Prostate gland (tissue), 2 donors: ENCODE measurements at regions not wholly inside any gene's neighbourhood (a gene's known extent, or its start where the extent isn't known, plus 50 kb on each side); places are given as distances from the start of the nearest gene placed in this dataset.

Experiments
- POLR2A ChIP-seq: fragments of 450-650 bp; IDR thresholded peaks from one replicate; pipeline ENCODE4 v1.6.1; 2016; ENCODE audit warnings: antibody characterized with exemption, mild to moderate bottlenecking
- POLR2AphosphoS5 ChIP-seq: sonication (generic); formaldehyde crosslinking; IDR thresholded peaks from one replicate; pipeline ENCODE4 v1.6.1; 2017; ENCODE audit warnings: antibody characterized with exemption
- TF ChIP-seq, protein P1 (sequence below), 4 experiments: fragments of 200-600 bp in 2 of 4; fragments of 450-650 bp in 2 of 4; sonication (generic) in 2 of 4; IDR thresholded peaks; 1 replicate in 3 of 4; 2 replicates in 1 of 4; pipeline ENCODE4 v1.5.1; 2016 to 2019; ENCODE audit warnings: antibody characterized with exemption in 4 of 4, mild to moderate bottlenecking in 2 of 4, moderate library complexity in 2 of 4

DNA sequence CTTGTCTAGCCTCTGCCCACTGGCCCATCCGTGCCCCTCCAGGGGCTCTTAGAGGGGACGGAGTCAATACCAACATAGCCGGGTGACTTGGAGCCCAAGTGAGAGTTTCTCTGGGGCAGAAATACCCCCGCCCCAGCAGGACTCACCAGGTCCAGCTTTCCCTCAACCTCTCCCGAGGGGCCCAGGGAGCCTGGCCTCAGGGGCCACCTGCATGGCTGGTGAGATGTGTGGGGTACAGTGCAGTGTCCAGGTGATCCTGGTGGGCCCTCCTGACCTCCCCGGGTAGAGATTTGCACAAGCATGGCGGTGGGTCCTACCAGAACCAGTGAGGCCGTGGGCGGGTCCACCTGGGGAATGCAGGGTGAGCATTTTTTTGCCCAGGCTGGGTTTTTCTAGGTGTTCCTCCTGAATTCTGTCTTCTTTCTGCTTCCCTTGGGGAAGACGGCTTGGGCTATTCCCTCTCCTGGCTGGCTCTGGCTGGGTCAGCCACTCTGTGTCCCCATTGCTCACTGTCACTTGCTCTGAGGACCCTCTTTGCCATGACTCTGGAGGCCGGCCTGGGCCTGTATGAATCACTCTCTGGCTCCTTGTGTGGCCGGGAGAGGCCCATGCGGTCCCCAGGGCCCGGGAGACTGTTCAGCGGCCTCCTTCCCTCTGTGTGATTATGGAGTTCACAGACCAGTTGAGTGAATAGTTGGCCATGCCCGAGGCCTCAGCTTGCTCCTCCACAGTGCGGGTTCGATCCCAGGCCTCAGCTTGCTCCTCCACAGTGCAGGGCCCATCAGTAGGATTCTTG, 71.0 kb upstream of the NKX1-1 start:
- TF ChIP-seq, protein P1, sequence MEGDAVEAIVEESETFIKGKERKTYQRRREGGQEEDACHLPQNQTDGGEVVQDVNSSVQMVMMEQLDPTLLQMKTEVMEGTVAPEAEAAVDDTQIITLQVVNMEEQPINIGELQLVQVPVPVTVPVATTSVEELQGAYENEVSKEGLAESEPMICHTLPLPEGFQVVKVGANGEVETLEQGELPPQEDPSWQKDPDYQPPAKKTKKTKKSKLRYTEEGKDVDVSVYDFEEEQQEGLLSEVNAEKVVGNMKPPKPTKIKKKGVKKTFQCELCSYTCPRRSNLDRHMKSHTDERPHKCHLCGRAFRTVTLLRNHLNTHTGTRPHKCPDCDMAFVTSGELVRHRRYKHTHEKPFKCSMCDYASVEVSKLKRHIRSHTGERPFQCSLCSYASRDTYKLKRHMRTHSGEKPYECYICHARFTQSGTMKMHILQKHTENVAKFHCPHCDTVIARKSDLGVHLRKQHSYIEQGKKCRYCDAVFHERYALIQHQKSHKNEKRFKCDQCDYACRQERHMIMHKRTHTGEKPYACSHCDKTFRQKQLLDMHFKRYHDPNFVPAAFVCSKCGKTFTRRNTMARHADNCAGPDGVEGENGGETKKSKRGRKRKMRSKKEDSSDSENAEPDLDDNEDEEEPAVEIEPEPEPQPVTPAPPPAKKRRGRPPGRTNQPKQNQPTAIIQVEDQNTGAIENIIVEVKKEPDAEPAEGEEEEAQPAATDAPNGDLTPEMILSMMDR (IDR thresholded peaks at IDR 0.05) = no peak
- TF ChIP-seq POLR2AphosphoS5 (no peak), POLR2A (no peak)
